Fibroblast of pulmonary artery (primary cell): ENCODE measurements at regions not wholly inside any gene's neighbourhood (a gene's known extent, or its start where the extent isn't known, plus 50 kb on each side); places are given as distances from the start of the nearest gene placed in this dataset.

ENCODE experiments used
- DNase-seq: peaks from one replicate; pipeline ENCODE4 v3.0.0-alpha.2; 2010; ENCODE audit warnings: low read depth
- H3K4me3 ChIP-seq: replicated peaks from 2 replicates; pipeline ENCODE4 v1.5.1; 2011; ENCODE audit warnings: low read depth, mild to moderate bottlenecking, control low read depth, low read length, moderate library complexity
- TF ChIP-seq, protein P1 (sequence below): IDR thresholded peaks from 2 replicates; pipeline ENCODE4 v1.5.1; 2011; ENCODE audit warnings: mild to moderate bottlenecking, control low read depth, low read length, inconsistent platforms; ENCODE audit errors: missing control alignments

DNA sequence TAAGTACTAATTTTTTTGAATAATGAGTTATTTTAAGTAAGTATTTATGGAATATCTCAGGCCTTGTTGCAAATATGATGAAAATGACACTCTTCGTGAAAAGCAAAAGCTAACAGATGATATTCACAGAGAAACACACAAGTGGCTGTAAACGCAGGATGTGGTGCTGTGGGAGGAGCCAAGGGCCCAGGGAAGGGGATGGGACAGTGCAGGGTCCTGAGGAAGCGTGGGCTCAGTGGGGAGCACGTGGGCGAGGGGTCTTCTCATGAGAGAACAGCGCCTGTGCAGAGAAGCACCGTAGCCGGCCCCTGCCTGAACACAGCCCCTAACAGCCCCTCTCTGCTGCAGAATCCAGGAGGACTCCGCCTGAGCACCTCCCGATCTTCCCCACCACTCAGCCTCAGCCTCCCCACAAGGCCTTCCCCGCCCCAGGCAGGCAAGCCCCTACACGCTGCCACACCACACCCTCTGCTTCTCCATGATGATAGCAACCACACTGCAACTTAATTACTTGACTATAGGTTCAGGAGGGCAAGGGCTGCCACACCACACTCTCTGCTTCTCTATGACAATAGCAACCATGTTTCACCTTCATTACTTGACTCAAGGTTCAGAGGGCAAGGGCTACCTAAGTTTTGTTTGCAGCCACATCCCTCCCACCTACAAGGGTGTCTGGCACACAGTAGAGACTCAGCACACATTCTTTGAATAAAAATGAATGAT is 152.6 kb upstream of the RNF32 start:
- TF ChIP-seq, protein P1, sequence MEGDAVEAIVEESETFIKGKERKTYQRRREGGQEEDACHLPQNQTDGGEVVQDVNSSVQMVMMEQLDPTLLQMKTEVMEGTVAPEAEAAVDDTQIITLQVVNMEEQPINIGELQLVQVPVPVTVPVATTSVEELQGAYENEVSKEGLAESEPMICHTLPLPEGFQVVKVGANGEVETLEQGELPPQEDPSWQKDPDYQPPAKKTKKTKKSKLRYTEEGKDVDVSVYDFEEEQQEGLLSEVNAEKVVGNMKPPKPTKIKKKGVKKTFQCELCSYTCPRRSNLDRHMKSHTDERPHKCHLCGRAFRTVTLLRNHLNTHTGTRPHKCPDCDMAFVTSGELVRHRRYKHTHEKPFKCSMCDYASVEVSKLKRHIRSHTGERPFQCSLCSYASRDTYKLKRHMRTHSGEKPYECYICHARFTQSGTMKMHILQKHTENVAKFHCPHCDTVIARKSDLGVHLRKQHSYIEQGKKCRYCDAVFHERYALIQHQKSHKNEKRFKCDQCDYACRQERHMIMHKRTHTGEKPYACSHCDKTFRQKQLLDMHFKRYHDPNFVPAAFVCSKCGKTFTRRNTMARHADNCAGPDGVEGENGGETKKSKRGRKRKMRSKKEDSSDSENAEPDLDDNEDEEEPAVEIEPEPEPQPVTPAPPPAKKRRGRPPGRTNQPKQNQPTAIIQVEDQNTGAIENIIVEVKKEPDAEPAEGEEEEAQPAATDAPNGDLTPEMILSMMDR: no peak
- DNase-seq: no peak
- no peak overlapping the region for H3K4me3 ChIP-seq

DNA sequence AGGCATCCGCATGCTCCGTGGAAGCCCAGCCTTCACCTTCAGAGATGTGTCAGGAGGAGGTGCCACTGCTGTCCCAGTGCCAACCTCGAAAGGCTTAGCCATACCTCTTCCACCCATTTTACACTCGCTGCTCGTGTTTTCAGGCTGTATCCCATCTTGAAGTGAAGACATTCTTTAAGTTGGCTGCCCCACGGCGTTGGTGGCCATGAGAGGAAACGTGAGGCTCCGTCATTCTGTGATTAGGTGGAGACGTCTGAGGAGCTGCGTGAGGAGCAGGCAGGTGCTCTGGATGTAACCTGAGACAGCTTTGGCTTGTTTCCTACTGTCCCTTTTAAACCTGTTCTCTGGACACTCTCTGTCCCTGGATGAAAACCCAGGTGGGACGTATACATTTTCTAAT is 159.9 kb upstream of the RNF32 start:
- DNase-seq: no peak
- no peak overlapping the region for H3K4me3 ChIP-seq
- TF ChIP-seq, protein P1: no peak

DNA sequence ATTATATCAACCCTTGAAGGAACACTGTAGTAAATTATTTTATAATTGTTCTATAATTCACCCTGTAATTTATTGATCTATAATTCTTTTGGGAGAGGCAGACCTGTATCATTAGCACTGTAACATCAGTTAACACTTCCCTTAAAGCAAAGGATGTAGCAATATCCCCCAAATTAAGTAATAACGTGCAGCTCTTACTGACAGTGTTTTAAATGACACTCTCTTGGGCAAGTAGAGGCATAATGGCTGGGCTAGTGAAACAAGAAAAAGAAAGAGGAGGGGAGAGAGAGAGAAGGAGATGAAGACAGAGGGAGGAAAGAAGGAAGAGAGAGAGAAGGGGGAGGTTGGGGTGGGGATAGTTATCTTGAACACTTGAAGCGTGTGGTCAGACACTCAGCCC is 161.0 kb upstream of the RNF32 start:
- TF ChIP-seq, protein P1: no peak
- DNase-seq: no peak
- H3K4me3 ChIP-seq: no peak overlapping the region

DNA sequence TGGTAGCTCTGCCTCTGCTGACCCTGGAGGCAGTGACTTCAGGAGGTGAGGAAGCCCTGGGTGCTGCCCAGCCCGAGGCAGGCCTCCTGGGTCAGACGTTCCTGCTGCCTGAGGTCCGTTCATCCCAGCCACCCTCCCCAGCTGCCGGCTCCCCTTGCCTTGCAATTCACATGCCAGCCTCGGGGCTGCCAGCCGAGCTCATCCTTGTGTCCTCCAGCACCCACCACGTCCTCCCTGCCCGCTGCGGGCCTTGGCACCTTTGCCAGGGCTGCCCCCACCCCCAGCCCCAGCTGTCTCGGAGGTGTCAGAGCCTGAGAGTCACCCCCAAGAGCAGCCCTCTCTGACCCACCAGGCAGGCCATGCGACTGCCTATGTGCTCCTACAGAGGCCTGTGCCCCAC is 162.1 kb upstream of the RNF32 start:
- DNase-seq: no peak
- TF ChIP-seq, protein P1: no peak
- no peak overlapping the region for H3K4me3 ChIP-seq

DNA sequence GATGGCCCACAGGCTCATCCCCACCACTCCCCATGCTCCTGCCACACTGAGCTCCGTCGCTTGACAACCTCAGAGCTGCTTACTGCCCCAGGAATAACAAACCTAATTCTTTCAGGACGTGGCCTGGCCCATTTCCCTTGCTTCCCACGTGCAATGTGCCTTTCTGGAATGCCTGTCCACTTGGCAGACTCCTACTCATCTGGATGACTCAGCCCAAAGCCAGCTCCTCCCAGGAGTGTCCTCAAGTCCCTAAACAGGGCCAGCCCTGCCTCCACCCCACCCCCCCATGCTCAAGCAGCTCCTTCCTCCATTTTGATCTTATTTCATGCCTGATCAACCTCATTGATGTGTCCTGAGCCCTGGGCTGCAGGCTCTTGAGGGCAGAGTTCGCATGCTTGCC is 164.9 kb upstream of the RNF32 start:
- H3K4me3 ChIP-seq: no peak overlapping the region
- DNase-seq: peak; percentile 5
- TF ChIP-seq, protein P1: no peak

DNA sequence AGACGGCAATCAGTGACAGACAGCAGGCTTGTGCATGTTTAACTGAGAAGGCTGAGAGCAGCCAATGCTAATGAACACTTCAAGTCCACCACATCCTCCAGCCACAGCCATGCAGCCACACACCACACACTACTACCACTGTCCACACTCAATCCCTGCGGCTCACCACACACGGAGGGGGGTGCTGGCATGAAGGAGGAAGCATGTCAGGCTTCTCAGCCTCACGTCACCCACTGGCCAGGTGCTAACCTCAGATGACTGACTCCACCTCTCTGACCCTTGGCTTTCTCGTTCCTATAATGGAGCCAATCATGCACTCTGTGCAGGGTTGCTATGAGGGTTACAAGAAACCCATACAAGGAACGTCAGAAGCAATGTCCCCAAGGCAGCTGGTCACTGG is 165.4 kb upstream of the RNF32 start:
- DNase-seq: no peak
- TF ChIP-seq, protein P1: no peak
- no peak overlapping the region for H3K4me3 ChIP-seq

DNA sequence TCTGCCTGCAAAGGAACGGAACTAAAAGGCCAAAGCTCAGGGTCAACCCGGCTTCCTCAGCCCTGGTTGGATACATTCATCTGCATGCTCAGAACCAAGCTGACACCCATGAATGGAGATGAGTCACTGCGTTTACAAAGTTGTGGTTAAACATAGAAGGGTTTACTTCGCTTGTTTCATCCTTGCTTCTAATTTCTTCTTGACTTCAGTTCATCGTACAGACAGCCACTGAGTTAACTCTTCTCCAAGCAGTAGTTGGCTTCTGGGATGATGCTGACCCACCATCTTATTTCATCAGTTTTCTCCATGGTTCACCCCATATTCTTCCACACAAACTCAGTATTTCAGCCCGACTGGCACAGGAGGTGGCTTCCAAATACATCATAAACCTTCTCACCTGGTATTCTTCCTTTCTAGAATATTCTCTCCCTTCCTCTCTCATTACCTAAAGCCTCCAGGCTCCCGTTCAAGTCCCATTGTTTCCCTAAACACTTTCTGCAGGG is 166.3 kb upstream of the RNF32 start:
- TF ChIP-seq, protein P1: no peak
- no peak overlapping the region for H3K4me3 ChIP-seq
- DNase-seq: peak; percentile 8
